ENCODE measurements at regions not wholly inside any gene's neighbourhood (a gene's known extent, or its start where the extent isn't known, plus 50 kb on each side); places are given as distances from the start of the nearest gene placed in this dataset.

- Mint-ChIP-seq H3K27ac (no peak overlapping the region), H3K4me3 (no peak overlapping the region), H3K27me3 (ENCODE audit: low read depth) (no peaks in the 10 kb centered on the region; the same call in 1 of the 2 replicates), H3K36me3 (peaks cover 4% of the 10 kb centered on the region; the same call in 1 of the 2 replicates), H3K9me3 (peaks cover 11% of the 10 kb centered on the region), H3K4me1 (no peaks in the 10 kb centered on the region)
- DNase-seq (ENCODE audit: low spot score): no peak
- TF ChIP-seq ZNF423 (CRISPR knock-in tag; IDR thresholded peaks at IDR 0.05) (no peak), ATF2 (CRISPR knock-in tag; IDR thresholded peaks at IDR 0.05; ENCODE audit: borderline replicate concordance, low read depth) (no peak)
- ChIA-PET CTCF (no interaction called here), POLR2A (no interaction called here)
- no peak for ATAC-seq
Measured at GRCh38 chr3:27578032-27578431, 93.8 kb upstream of the SLC4A7 start.

GRCh38 chr3:27577504-27577903 is 93.3 kb upstream of the SLC4A7 start:
- POLR2A ChIA-PET: interaction anchor here (0.6 kb wide), 2 partner anchors 20 to 49 kb away, joined by 3 to 4 read pairs; no protein-coding TSS in a partner anchor
- no peak for ATAC-seq
- CTCF ChIA-PET: interaction anchor here (0.6 kb wide), 1 partner anchor 363 kb away, joined by 4 read pairs; no protein-coding TSS in a partner anchor
- Mint-ChIP-seq H3K9me3 (peaks cover 11% of the 10 kb centered on the region), H3K4me1 (no peaks in the 10 kb centered on the region), H3K4me3 (no peak overlapping the region), H3K27ac (no peak overlapping the region), H3K36me3 (peaks cover 4% of the 10 kb centered on the region; the same call in 1 of the 2 replicates), H3K27me3 (ENCODE audit: low read depth) (no peaks in the 10 kb centered on the region; the same call in 1 of the 2 replicates)
- DNase-seq (ENCODE audit: low spot score): no peak
- no peak for TF ChIP-seq TEAD1 (CRISPR knock-in tag; IDR thresholded peaks at IDR 0.05)
- TF ChIP-seq GRHL2 (CRISPR knock-in tag; IDR thresholded peaks at IDR 0.05; ENCODE audit: insufficient replicate concordance, severe bottlenecking): no peak
- TF ChIP-seq NFYB (CRISPR knock-in tag; conservative IDR thresholded peaks at IDR 0.05; ENCODE audit: low read depth): no peak
- no peak for TF ChIP-seq IRF1 (CRISPR knock-in tag; IDR thresholded peaks at IDR 0.05)
- no peak for TF ChIP-seq ETV6 (CRISPR knock-in tag; IDR thresholded peaks at IDR 0.05)
- no peak for TF ChIP-seq AR (CRISPR knock-in tag; IDR thresholded peaks at IDR 0.05)

- POLR2A ChIA-PET: interaction anchor here (1.1 kb wide), 1 partner anchor 90 kb away, joined by 3 read pairs; no protein-coding TSS in a partner anchor
- Mint-ChIP-seq H3K9me3 (peaks cover 5% of the 10 kb centered on the region), H3K4me1 (peaks cover 7% of the 10 kb centered on the region), H3K27ac (no peak overlapping the region), H3K36me3 (0 out of 2 replicates have a peak, but pooled peaks cover 2% of the 10 kb centered on the region), H3K27me3 (ENCODE audit: low read depth) (no peaks in the 10 kb centered on the region), H3K4me3 (no peak overlapping the region)
- no peak for ATAC-seq
- TF ChIP-seq TP53 (CRISPR knock-in tag; IDR thresholded peaks at IDR 0.05): no peak
- no peak for TF ChIP-seq HMGA2 (CRISPR knock-in tag; IDR thresholded peaks at IDR 0.05)
- TF ChIP-seq MXD4 (CRISPR knock-in tag; IDR thresholded peaks at IDR 0.05; ENCODE audit: borderline replicate concordance): no peak
- CTCF ChIA-PET: no interaction called here
- no peak for DNase-seq (ENCODE audit: low spot score)
Measured at GRCh38 chr3:27576171-27576570, 92.0 kb upstream of the SLC4A7 start.

- Mint-ChIP-seq H3K27ac (no peak overlapping the region), H3K36me3 (no peaks in the 10 kb centered on the region), H3K4me1 (peaks cover 12% of the 10 kb centered on the region), H3K9me3 (peaks cover under 1% of the 10 kb centered on the region; the same call in 1 of the 2 replicates), H3K27me3 (ENCODE audit: low read depth) (no peaks in the 10 kb centered on the region), H3K4me3 (no peak overlapping the region)
- POLR2A ChIA-PET: no interaction called here
- DNase-seq (ENCODE audit: low spot score) (no peak), ATAC-seq (no peak)
- CTCF ChIA-PET: no interaction called here
- no peak for TF ChIP-seq TP53 (CRISPR knock-in tag; IDR thresholded peaks at IDR 0.05)
- TF ChIP-seq FOXP1 (CRISPR knock-in tag; IDR thresholded peaks at IDR 0.05; ENCODE audit: borderline replicate concordance): no peak
- no peak for TF ChIP-seq NFATC4 (CRISPR knock-in tag; IDR thresholded peaks at IDR 0.05)
- TF ChIP-seq USF2 (CRISPR knock-in tag; IDR thresholded peaks at IDR 0.05): no peak
- no peak for TF ChIP-seq ELF4 (CRISPR knock-in tag; IDR thresholded peaks at IDR 0.05; ENCODE audit: low read depth)
- no peak for TF ChIP-seq CBFB (CRISPR knock-in tag; IDR thresholded peaks at IDR 0.05; ENCODE audit: low read depth)
- TF ChIP-seq E2F1 (CRISPR knock-in tag; IDR thresholded peaks at IDR 0.05): no peak
- no peak for TF ChIP-seq NFYB (CRISPR knock-in tag; conservative IDR thresholded peaks at IDR 0.05; ENCODE audit: low read depth)
- no peak for TF ChIP-seq ZNF416 (CRISPR knock-in tag; IDR thresholded peaks at IDR 0.05)
- TF ChIP-seq ZBTB43 (CRISPR knock-in tag; IDR thresholded peaks at IDR 0.05): no peak
- no peak for TF ChIP-seq ZMAT4 (CRISPR knock-in tag; IDR thresholded peaks at IDR 0.05)
- TF ChIP-seq JAZF1 (CRISPR knock-in tag; IDR thresholded peaks at IDR 0.05): no peak
Measured at GRCh38 chr3:27575499-27575898, 91.3 kb upstream of the SLC4A7 start.

Data from WTC11 (cell line).